HepG2 (cell line): ENCODE measurements at regions not wholly inside any gene's neighbourhood (a gene's known extent, or its start where the extent isn't known, plus 50 kb on each side); places are given as distances from the start of the nearest gene placed in this dataset.
A peak's percentile ranks its signal among the peaks of the same experiment; 100 is the strongest.

Source experiments
- ADNP ChIP-seq: sonication (generic); formaldehyde crosslinking; IDR thresholded peaks from 2 replicates; pipeline ENCODE4 v1.4.0; 2020; ENCODE audit warnings: missing genetic modification reagents
- CCAR2 ChIP-seq: fragments of 200-400 bp; formaldehyde crosslinking; optimal IDR thresholded peaks from 2 replicates; pipeline ENCODE3; 2018; ENCODE audit warnings: low read depth, mild to moderate bottlenecking, low read length, moderate library complexity
- CEBPG ChIP-seq: IDR thresholded peaks from 2 replicates; pipeline ENCODE4 v1.6.1; 2016
- EP300 ChIP-seq, 3 experiments: sonication (generic) in 1 of 3; formaldehyde crosslinking in 1 of 3; IDR thresholded peaks; 2 replicates each; pipeline versions ENCODE4 v1.5.1 to v1.6.1; 2011 to 2020; ENCODE audit warnings: low read depth in 2 of 3, low read length in 2 of 3, borderline replicate concordance in 1 of 3, improper control_type of control experiment in 1 of 3, mild to moderate bottlenecking in 1 of 3, missing genetic modification reagents in 1 of 3, moderate library complexity in 1 of 3
- FOXP1 ChIP-seq, 2 experiments: fragments of 450-650 bp in 1 of 2; IDR thresholded peaks; 2 replicates each; pipeline ENCODE4 v1.6.1; 2017 to 2018; ENCODE audit warnings: antibody characterized with exemption in 1 of 2
- HOXA9 ChIP-seq: sonication (generic); formaldehyde crosslinking; IDR thresholded peaks from 2 replicates; pipeline ENCODE4 v1.8.1; 2022; ENCODE audit warnings: missing genetic modification reagents, mild to moderate bottlenecking, moderate library complexity, borderline replicate concordance
- KDM1A ChIP-seq: IDR thresholded peaks from 2 replicates; pipeline ENCODE4 v1.6.1; 2016; ENCODE audit warnings: missing compliant biosample characterization
- MATR3 ChIP-seq: sonication (generic); formaldehyde crosslinking; IDR thresholded peaks from 2 replicates; pipeline ENCODE4 v1.4.0; 2020; ENCODE audit warnings: missing genetic modification reagents
- NR1H2 ChIP-seq: sonication (generic); formaldehyde crosslinking; IDR thresholded peaks from 2 replicates; pipeline ENCODE4 v1.8.1; 2022; ENCODE audit warnings: low read depth, missing genetic modification reagents, borderline replicate concordance
- SIX1 ChIP-seq: sonication (generic); formaldehyde crosslinking; IDR thresholded peaks from 2 replicates; pipeline ENCODE4 v1.4.0; 2020; ENCODE audit warnings: missing genetic modification reagents, borderline replicate concordance
- SNAPC4 ChIP-seq: sonication (generic); formaldehyde crosslinking; IDR thresholded peaks from 2 replicates; pipeline ENCODE4 v1.4.0; 2020; ENCODE audit warnings: mild to moderate bottlenecking, missing genetic modification reagents
- SP1 ChIP-seq, 2 experiments: fragments of 450-650 bp in 1 of 2; sonication (generic) in 1 of 2; formaldehyde crosslinking in 1 of 2; IDR thresholded peaks; 2 replicates each; pipeline versions ENCODE4 v1.4.0 to v1.6.1; 2016 to 2020; ENCODE audit warnings: missing genetic modification reagents in 1 of 2
- TFDP2 ChIP-seq: sonication (generic); formaldehyde crosslinking; IDR thresholded peaks from 2 replicates; pipeline ENCODE4 v1.4.0; 2020; ENCODE audit warnings: missing genetic modification reagents
- THAP8 ChIP-seq: sonication (generic); formaldehyde crosslinking; IDR thresholded peaks from 2 replicates; pipeline ENCODE4 v1.5.1; 2020; ENCODE audit warnings: missing genetic modification reagents, mild to moderate bottlenecking, borderline replicate concordance
- ZBTB3 ChIP-seq: sonication (generic); formaldehyde crosslinking; IDR thresholded peaks from 2 replicates; pipeline ENCODE4 v1.4.0; 2020; ENCODE audit warnings: low read depth, mild to moderate bottlenecking, moderate library complexity, missing genetic modification reagents, borderline replicate concordance
- ZNF343 ChIP-seq: sonication (generic); formaldehyde crosslinking; IDR thresholded peaks from 2 replicates; pipeline ENCODE4 v1.4.0; 2020; ENCODE audit warnings: mild to moderate bottlenecking, missing genetic modification reagents
- ZNF382 ChIP-seq: sonication (generic); formaldehyde crosslinking; IDR thresholded peaks from 2 replicates; pipeline ENCODE4 v1.5.0; 2020; ENCODE audit warnings: missing genetic modification reagents, mild to moderate bottlenecking, borderline replicate concordance
- ZNF570 ChIP-seq: sonication (generic); formaldehyde crosslinking; IDR thresholded peaks from 2 replicates; pipeline ENCODE4 v1.4.0; 2020; ENCODE audit warnings: mild to moderate bottlenecking, missing genetic modification reagents, borderline replicate concordance
- ZNF670 ChIP-seq: sonication (generic); formaldehyde crosslinking; IDR thresholded peaks from 2 replicates; pipeline ENCODE4 v1.8.0; 2022; ENCODE audit warnings: mild to moderate bottlenecking, missing genetic modification reagents, borderline replicate concordance
- ZNF891 ChIP-seq: sonication (generic); formaldehyde crosslinking; IDR thresholded peaks from 2 replicates; pipeline ENCODE4 v1.5.0; 2020; ENCODE audit warnings: mild to moderate bottlenecking, missing genetic modification reagents
- TF ChIP-seq, protein P1 (sequence below): IDR thresholded peaks from 2 replicates; pipeline ENCODE4 v1.6.1; 2016; ENCODE audit warnings: low read depth

DNA sequence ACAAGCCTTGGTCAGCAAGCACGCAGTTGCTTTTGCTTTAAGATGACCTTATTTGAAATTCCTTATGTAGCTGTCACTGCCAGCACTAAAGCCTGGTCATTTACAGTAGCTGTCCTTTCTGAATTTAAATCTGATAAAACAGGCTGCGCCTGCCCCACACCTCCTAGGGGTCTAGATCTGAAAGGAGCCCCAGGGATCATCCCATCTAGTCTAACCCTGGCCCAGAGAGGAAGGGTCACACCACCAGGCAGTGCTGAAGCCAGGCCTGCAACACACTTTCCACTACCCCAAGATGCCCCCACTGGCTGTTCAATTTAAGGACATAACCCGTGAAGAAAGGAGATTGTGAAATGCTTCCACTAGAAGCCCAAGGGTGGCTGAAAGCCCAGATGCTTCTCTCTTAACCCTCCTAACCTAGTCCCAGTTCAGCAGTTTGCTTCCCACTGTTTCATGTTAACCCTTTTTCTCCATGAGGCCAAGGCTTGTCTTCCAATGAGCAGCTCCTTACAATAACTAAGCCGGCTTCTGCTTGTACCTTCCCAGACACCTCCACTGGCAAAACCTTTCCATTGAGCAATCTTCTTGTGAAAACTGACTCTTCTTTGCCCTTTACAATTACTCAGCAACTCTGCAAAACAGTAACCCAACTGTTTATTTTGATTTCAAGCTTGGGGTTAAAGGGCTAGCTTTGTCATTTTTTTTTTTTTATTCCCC lies 198.9 kb upstream of the LPP start (continued):
- TF ChIP-seq SNAPC4 (CRISPR knock-in tag) (no peak), CCAR2 (no peak), HOXA9 (CRISPR knock-in tag) (no peak), SP1 (IDR thresholded peaks at IDR 0.05) (no peak), SP1 (CRISPR knock-in tag; IDR thresholded peaks at IDR 0.05) (no peak), FOXP1 (IDR thresholded peaks at IDR 0.05) (no peak), FOXP1 (CRISPR knock-in tag; IDR thresholded peaks at IDR 0.05) (no peak), ZNF670 (CRISPR knock-in tag) (no peak), ZNF382 (CRISPR knock-in tag) (no peak), CEBPG (CRISPR knock-in tag) (peak; percentile 78; the same call in 1 of the 2 replicates), MATR3 (CRISPR knock-in tag) (no peak), ZNF891 (CRISPR knock-in tag) (no peak), NR1H2 (CRISPR knock-in tag) (no peak), EP300 (IDR thresholded peaks at IDR 0.05; ENCODE audit: low read depth in 2 of 2, low read length in 2 of 2) (peak in 1 of 2 experiments; percentile 67; a peak in 2 of 4 replicates), EP300 (CRISPR knock-in tag; IDR thresholded peaks at IDR 0.05; ENCODE audit: borderline replicate concordance) (no peak), SIX1 (no peak), TFDP2 (no peak), ZNF570 (CRISPR knock-in tag) (no peak), ADNP (CRISPR knock-in tag) (no peak), ZNF343 (no peak), THAP8 (CRISPR knock-in tag) (no peak), KDM1A (CRISPR knock-in tag) (no peak), ZBTB3 (CRISPR knock-in tag) (no peak)
- TF ChIP-seq, protein P1, sequence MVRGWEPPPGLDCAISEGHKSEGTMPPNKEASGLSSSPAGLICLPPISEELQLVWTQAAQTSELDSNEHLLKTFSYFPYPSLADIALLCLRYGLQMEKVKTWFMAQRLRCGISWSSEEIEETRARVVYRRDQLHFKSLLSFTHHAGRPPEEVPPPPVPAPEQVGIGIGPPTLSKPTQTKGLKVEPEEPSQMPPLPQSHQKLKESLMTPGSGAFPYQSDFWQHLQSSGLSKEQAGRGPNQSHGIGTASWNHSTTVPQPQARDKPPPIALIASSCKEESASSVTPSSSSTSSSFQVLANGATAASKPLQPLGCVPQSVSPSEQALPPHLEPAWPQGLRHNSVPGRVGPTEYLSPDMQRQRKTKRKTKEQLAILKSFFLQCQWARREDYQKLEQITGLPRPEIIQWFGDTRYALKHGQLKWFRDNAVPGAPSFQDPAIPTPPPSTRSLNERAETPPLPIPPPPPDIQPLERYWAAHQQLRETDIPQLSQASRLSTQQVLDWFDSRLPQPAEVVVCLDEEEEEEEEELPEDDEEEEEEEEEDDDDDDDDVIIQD, result no peak
